PFSK-1 (cell line): ENCODE measurements at regions not wholly inside any gene's neighbourhood (a gene's known extent, or its start where the extent isn't known, plus 50 kb on each side); places are given as distances from the start of the nearest gene placed in this dataset.

Source experiments
- FOXP2 ChIP-seq: optimal IDR thresholded peaks from 2 replicates; pipeline ENCODE3; 2011; ENCODE audit warnings: borderline replicate concordance, control low read depth, inconsistent platforms; ENCODE audit not compliant: insufficient read depth; ENCODE audit errors: extremely low read length, extremely low read depth
- POLR2AphosphoS5 ChIP-seq: IDR thresholded peaks from 2 replicates; pipeline ENCODE4 v1.6.1; 2012; ENCODE audit warnings: low read depth, mild to moderate bottlenecking, control low read depth, low read length, moderate library complexity
- SIN3A ChIP-seq: IDR thresholded peaks from 2 replicates; pipeline ENCODE4 v1.6.1; 2012; ENCODE audit warnings: mild to moderate bottlenecking, low read length, moderate library complexity, borderline replicate concordance; ENCODE audit not compliant: insufficient read depth
- TAF1 ChIP-seq: IDR thresholded peaks from 2 replicates; pipeline ENCODE4 v1.6.1; 2012; ENCODE audit warnings: low read length, control low read depth, borderline replicate concordance; ENCODE audit not compliant: insufficient read depth
- TF ChIP-seq, protein P1 (sequence below), 2 experiments: IDR thresholded peaks; 2 replicates each; pipeline versions ENCODE4 v1.6.1 to v1.8.0; 2011 to 2012; ENCODE audit warnings: low read depth in 2 of 2, low read length in 2 of 2, control low read depth in 1 of 2, inconsistent platforms in 1 of 2, mild to moderate bottlenecking in 1 of 2, moderate library complexity in 1 of 2; ENCODE audit not compliant: insufficient read depth in 1 of 2

GRCh38 chr22:47605441-47605840 is 843.0 kb downstream of the TBC1D22A start:
- TF ChIP-seq POLR2AphosphoS5 (no peak), TAF1 (no peak), FOXP2 (no peak), SIN3A (no peak)
- TF ChIP-seq, protein P1, sequence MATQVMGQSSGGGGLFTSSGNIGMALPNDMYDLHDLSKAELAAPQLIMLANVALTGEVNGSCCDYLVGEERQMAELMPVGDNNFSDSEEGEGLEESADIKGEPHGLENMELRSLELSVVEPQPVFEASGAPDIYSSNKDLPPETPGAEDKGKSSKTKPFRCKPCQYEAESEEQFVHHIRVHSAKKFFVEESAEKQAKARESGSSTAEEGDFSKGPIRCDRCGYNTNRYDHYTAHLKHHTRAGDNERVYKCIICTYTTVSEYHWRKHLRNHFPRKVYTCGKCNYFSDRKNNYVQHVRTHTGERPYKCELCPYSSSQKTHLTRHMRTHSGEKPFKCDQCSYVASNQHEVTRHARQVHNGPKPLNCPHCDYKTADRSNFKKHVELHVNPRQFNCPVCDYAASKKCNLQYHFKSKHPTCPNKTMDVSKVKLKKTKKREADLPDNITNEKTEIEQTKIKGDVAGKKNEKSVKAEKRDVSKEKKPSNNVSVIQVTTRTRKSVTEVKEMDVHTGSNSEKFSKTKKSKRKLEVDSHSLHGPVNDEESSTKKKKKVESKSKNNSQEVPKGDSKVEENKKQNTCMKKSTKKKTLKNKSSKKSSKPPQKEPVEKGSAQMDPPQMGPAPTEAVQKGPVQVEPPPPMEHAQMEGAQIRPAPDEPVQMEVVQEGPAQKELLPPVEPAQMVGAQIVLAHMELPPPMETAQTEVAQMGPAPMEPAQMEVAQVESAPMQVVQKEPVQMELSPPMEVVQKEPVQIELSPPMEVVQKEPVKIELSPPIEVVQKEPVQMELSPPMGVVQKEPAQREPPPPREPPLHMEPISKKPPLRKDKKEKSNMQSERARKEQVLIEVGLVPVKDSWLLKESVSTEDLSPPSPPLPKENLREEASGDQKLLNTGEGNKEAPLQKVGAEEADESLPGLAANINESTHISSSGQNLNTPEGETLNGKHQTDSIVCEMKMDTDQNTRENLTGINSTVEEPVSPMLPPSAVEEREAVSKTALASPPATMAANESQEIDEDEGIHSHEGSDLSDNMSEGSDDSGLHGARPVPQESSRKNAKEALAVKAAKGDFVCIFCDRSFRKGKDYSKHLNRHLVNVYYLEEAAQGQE (IDR thresholded peaks at IDR 0.05; ENCODE audit: insufficient read depth in 1 of 2, low read depth in 2 of 2, low read length in 2 of 2), result no peak

DNA sequence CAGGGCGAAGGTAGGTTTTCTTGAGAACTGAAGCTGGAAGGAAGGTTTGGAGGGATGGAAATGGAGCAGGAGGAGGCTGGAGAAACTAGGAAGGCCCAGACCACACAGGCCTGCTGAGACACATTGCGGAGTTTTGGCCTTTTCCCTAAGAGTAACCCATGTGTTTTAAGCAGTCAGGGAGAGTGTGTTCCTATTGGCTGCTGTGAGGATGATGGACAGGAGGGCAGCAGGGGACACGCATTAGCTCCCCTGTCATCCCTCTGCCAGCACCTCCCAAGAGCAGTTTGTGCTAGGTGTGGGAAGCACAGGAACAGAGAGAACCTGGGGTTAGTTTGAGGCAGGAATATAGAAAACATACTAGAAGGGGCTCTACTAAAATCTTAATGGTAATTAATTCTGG is 842.1 kb downstream of the TBC1D22A start:
- no peak for TF ChIP-seq FOXP2
- no peak for TF ChIP-seq SIN3A
- TF ChIP-seq, protein P1 (IDR thresholded peaks at IDR 0.05; ENCODE audit: insufficient read depth in 1 of 2, low read depth in 2 of 2, low read length in 2 of 2), result no peak
- TF ChIP-seq TAF1, result no peak
- no peak for TF ChIP-seq POLR2AphosphoS5

- TF ChIP-seq SIN3A (no peak), POLR2AphosphoS5 (no peak), TAF1 (no peak), FOXP2 (no peak)
- TF ChIP-seq, protein P1 (IDR thresholded peaks at IDR 0.05; ENCODE audit: insufficient read depth in 1 of 2, low read depth in 2 of 2, low read length in 2 of 2), result no peak
Measured at GRCh38 chr22:47602732-47603131, 840.3 kb downstream of the TBC1D22A start.

DNA sequence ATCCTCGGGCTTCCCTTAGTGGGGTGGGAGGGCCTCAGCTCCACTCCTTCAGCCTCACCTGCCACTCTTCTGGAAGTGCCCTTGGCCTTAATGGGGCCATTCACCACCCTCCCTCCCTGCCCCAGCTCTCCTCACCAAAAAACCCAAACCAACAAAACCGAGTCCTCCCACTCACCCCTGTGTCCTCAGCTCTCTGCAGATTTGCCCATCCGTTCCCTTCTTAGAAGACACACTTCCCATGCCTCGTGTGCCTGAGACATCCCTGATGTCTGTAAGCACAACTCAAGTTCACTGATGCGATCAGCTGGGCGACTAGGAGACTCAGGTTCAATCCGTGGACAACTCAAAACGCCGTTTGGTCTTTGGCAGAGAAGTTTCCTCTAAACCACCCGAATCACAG is 839.2 kb downstream of the TBC1D22A start:
- no peak for TF ChIP-seq SIN3A
- TF ChIP-seq FOXP2, result no peak
- TF ChIP-seq TAF1, result no peak
- no peak for TF ChIP-seq POLR2AphosphoS5

- TF ChIP-seq TAF1 (no peak), POLR2AphosphoS5 (no peak), FOXP2 (no peak), SIN3A (no peak)
- TF ChIP-seq, protein P1 (IDR thresholded peaks at IDR 0.05; ENCODE audit: insufficient read depth in 1 of 2, low read depth in 2 of 2, low read length in 2 of 2), result no peak
Measured at GRCh38 chr22:47600791-47601625, 838.6 kb downstream of the TBC1D22A start.
